GM18517 (cell line): ENCODE measurements at regions not wholly inside any gene's neighbourhood (a gene's known extent, or its start where the extent isn't known, plus 50 kb on each side); places are given as distances from the start of the nearest gene placed in this dataset.

Experiments
- ATAC-seq: cut with Tn5 transposase; IDR thresholded peaks from one replicate; pipeline ENCODE4 v1.9.1; 2021; ENCODE audit warnings: mild to moderate bottlenecking, moderate library complexity; ENCODE audit not compliant: unreplicated experiment

DNA sequence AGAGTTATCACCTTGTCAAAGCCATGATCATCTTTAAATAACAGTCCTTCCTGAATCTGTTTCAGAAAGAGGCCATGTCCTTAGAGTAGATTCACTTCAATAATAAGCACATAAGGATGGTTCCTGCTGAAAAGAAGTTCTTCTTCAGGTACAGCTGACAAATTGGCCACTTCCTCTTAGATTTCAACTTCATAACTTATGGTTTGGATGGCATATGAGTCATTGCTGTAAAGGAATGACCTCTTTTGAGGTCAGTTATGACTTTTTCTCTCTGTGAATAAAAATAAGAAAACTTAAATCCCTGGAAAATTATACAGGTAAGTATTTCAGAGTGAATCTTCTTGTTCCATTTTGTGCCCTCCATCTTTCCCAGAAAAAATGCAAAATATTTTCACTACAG lies 555.3 kb upstream of the ZNF462 start:
- ATAC-seq, result no peak

DNA sequence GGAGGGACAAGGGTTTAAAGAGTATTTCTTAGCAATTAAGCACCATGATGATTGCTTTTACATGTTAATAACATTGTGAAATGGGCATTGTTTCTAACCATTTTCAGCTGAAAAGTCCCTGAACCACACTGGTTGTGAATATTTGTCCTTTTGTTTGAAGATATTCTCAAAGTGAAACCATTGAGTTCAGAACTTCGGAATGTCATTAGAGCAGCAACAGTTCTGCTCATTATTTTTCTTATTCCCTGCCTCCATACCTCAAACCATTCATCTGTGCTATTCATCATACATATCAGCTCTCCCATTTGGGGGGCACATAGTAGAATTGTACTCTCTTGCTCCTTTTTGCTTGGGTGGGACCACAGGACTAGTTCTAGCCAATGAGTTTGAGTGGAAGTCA lies 553.0 kb upstream of the ZNF462 start:
- no peak for ATAC-seq

DNA sequence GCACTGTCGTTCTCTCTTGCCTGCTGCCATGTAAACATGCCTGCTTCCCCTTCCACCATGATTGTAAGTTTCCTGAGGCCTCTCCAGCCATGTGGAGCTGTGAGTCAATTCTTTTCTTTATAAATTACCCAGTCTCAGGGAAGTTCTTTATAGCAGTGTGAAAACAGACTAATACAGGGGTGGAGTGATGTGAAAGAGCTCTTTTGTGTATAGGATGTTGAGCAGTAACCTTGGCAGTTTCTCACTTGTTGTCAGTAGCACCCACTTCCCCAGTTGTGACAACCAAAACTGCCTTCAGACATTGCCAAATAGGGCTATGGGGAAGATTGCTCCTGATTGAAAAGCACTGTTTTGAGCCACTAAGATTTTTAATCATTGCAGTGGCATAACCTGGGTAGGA lies 552.2 kb upstream of the ZNF462 start:
- no peak for ATAC-seq

DNA sequence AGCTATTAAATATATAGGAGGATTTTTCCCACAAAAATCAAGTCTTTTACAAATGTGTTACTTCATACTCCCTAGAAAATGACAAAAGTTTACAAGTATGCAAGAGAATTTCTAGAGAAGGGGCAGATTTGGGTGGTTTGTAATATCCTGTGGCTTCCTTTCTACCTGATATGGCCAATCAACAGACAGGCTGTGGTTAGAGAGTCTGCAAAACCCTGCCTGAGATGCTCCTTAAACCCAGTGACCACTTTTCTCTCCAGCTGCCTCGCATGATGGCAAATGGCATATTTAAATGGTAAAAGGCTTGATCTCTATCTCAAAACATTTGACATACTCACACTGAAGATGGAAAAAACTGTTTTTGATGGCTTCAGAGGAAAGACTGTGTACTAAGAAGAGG lies 550.1 kb upstream of the ZNF462 start:
- ATAC-seq, result no peak

DNA sequence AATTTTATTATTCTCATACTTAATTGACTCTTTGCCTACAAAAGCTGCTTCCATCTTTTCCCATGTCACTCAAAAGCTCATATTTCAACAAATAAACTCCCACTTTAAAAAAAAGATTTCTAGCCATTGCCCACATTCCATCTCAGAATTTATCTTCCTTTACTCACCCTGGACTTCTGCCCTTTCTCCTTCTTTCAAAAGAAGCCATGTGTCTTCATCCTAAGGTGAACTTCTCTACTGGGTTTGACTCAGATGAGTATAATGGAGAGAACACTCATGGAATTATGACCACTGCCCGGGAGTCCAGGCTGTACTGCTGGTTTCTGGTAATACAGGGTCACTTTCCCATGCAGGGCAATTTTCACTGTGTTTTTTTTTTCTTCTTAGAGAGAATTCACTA lies 548.5 kb upstream of the ZNF462 start:
- no peak for ATAC-seq

DNA sequence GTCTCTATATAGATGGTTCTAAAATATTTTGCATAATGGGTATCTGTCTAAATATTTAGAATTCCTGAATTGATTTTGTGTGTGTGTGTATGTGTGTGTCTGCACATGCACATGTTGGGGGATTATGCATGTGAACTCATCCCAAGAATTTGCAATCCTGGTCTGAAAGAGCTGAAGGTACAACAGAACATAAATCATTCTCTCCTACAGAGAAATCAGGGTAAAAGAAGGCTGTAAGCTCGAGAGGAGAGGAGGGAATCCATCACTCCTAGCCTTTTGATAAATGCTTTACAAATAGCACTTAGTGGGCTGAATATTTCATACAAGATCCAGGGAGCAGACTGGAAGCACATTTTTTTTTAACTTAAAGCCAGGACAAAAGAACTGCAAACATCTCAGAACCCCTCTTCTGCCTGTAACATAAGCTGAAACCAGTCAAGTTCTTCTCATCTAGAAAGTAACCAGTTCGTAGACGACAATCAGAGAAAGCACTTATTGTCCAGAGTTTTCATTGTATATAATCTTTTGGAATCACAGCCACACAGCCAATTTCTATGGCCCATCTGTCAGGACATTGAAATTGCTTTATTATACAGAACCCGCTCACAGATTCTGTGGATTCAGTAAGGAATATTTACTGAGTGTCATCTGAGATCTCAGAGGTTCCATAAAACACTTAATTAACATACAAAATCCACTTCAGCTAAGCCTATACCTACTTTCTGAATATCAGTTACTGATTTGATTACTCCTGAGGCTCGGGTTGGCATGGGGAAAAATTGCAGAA lies 541.4 kb upstream of the ZNF462 start:
- ATAC-seq, result no peak

DNA sequence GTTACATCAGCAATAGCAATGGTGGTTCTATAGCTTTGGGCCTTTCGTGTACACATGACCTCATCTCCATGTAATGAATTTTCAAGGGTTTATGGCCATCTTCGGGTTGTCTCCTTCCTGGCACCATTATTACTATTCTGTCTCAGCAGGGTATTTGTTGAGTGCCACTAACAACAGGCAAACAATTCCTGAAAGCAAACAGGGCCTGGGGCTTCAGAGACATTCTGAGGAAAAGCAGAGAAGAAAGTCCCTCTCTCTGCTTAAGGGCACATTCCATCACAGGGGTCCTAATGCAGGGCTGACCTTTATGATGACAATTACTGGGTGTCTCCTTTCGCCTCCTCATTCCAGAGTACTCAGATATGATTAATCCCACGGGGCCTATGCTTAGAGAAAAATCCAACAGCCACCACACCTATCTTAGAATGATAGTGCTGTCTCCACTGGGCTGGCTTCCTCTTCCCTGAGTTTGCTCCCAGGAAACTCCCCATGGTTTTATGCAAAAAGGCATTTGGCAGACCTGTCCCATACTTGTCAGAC lies 540.2 kb upstream of the ZNF462 start:
- ATAC-seq, result no peak

DNA sequence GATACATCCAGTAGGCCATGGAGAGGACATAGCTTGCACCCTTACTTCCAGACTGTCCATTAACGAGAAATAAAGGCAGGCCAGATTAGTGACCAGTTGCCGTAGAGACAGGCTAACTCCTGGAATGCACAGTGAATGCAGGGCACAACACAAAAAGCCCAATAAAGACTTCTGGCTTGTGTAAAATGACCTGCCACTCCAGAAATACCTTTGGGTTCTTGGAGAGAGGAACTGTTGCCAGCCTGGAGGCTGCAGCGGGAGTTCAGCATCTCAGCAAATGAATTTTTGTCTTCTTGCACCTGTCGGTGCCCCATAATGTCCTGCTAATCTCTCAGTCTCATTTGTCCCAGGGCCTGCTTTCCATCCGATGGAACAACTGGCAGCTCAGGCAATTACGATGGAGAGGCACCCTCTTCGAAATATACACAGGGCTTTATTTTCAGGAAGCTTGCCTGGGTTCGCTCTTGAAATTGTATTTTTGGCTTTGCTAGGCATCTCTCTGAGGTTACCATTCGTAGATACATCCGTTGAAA lies 538.8 kb upstream of the ZNF462 start:
- ATAC-seq, result no peak

DNA sequence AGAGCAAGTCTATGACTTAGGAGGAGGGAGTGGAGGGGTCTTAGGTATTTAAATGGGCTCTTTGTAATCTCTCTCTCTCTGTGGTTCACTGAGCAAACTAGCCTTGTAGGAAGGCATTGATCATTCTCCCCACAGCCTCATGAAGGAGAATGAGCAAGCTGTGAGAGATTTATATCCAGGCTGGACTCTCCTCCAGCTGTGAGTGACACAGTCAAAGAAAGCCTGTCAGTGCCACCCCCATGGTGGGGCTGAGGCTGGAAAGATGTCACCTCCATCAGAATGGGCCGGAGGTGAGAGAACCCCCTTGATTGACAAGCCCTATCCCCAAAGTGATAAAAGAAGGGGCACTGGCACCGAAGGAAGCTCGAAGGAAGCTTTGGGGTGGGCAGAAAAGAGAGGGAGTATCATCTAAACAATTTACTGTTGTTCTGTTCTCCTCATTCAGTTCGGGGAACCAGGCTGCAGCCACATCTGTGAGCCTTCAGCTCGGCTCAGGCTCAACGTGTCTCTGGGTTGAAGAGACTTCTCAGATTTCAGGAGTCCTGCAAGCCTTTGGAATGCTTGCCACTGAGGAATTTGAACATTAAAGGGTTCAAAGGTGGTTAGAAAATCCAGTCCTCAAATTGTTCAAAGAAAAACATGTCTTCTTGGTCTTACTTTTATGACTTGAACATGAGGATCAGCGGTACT lies 538.2 kb upstream of the ZNF462 start:
- ATAC-seq, result no peak

DNA sequence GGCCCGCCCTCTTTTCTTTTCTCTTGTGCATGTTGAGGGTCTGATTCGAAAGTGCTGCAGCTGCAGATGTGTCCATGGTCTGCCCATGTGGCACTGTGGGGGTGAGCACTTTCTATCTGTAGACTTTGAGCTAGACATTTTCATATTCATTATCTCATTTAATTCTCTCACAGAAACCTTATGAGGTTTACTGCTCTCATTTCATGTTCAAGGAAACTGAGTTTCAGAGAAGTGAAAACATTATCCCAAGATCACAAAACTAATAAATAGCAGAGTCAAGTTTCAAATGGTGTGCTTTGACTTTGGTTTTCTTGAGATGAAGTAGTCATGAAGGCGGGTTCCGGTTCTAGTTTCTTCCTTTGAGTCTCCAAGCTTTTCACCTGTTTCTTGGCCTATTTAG lies 536.5 kb upstream of the ZNF462 start:
- ATAC-seq, result no peak

DNA sequence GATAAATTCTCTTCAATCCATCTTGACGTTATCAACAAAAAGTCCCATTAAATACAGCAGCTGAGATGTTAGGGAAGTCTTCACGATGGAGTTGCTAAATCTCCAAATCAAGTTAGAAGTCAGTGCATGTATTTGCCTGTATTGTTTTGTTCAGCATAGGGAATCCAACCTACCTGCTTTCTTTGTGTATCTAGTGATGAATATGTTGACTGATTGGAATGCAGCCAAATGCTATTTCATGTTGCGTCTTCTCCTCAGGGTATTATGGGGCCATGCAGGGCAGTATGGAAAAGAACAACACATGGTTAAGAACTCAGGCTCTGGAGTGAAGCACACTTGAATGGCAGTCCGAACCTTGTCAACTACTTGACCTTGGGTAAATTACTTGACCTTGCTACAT lies 529.5 kb upstream of the ZNF462 start:
- no peak for ATAC-seq

DNA sequence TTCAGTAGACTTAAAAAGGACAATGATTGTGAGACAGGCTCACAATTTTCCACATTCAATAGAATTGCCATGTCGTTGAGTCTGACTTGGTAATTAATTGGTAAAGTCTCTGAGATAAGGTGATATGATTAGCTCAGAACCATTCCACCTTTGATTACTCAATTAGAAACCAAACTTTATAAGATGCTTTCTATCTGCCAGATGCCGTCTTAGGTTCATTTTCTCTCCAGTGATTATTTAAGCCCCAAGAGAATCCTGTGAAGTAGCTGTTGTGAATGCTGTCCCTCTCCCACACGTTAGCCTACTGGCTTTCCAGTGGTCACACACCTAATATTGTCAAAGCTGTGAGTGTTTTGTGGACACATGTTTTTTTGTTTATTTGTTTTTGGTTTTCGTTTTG lies 528.9 kb upstream of the ZNF462 start:
- ATAC-seq, result no peak

DNA sequence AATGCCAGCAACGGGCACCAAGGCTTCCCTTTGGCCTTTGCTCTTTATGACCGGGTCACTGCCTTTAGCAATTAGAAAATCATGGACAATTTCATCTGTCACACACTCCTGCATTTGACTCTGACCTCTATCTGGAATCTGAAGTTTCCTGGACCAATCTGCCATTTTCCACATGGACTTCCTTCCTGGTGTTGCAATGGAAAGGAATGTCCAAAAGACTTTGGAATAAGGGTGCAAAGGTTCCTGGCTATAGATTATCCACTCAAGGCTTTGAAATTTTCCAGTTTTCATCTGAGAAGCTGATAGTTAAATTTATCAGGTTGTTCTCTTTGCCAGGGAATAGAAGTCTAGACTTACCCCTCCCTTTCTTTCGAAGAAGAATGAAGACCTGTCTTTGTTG lies 523.1 kb upstream of the ZNF462 start:
- ATAC-seq, result no peak

DNA sequence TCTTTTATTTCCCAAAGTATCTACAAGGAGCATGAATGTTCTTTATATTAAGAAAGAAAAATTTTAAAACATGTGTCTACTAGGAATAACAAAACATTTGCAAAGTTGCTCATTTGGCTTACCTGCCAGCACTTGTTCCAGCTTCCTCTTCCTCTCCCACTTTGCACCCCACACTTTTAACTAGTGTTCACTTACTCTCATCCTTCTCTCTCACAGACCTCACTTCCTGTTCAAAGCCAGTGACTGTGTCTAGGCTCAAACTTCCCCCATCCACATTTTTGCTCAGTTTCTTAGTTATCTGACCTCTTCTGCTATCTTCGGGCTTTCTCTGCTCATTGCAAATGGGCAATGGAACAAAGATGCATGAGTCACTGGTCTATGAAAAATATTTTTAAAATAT lies 512.2 kb upstream of the ZNF462 start:
- no peak for ATAC-seq

DNA sequence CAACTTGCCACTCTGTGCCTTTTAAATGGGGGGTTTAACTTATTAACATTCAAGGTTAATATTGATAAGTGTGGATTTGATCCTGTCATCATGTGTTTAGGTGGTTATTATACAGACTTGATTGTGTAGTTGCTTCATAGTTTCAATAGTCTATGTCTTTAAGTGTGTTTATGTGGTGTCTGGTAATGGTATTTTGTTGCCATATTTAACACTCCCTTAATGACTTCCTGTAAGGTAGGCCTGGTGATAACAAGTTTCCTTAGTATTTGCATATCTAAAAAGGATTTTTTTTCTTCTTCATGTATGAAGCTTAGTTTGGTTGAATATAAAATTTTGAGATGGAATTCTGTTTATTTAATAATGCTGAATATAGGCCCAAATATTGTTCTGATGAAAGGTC lies 506.0 kb upstream of the ZNF462 start:
- ATAC-seq, result no peak

DNA sequence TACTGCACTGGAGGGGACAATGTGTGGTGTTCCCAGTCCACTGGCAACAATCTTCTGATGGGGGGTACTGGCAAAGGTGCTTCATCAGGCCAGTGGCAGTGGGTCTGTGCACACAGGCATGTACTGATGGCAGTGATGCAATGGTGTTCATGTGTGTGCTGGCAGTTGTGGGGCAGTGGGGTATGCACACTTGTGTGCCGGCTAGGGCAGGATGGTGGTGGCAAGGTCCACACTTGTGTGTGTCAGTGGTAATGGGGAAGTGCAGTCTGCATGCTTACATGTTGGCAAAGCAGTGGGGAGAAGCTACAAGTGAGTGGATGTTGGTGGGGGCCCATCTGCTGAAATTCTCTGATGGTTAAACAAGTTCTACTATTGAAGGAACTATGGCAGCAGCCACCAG lies 504.6 kb upstream of the ZNF462 start:
- ATAC-seq, result no peak

DNA sequence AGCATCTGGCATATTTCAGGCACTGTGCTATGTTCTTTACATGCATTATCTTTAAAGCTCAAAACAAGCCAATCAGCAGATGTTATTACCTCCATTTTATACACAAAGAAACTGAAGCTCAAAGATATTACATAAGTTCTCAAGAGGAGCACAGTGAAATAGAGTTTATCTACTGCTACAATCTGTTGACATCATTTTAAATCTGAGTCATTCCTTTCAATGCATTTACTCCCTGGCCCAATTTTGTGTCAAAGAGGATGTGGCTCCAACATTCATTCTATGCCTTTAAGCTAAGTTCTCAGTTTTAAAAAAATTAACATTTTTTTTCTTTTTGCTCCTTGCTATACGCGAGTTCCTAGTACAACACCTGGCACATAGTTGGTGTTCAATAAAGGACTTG lies 486.3 kb upstream of the ZNF462 start:
- no peak for ATAC-seq

DNA sequence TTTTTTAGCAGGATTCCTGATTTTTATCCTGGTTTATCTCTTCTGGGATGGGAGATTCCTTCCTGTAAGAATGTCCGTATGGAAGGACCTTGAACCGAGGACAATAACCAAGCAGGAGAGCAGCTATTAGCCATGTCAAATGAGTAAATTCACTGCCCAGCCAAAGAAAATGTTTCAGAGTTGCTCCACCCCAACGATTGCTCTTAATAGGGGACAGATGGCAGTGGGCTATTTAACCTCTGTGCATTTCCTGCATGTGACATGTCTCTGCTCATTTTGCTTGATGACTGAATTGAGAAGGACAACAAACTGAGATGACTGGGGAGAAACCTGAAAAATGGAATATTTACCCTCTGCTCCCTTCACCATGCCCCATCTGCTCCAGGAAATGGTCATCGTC lies 479.9 kb upstream of the ZNF462 start:
- no peak for ATAC-seq

DNA sequence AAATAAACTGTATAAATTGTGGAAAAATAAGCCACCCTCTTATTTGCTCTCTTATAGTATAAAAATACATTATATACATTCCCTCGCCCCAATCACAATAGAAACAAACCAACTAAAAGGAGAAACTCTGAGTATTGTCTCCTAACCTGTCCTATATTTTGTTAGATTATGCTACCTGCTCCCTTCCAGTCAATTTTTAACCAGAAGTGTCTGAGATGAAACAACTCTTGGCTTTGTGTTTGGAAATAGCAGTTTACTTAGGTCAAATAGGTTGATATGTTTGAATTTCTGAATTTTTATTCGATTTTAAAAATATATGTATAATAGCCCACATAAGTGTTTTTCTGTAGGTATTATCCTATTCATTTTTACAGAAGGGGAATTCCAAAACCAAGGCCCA lies 475.0 kb upstream of the ZNF462 start:
- no peak for ATAC-seq

DNA sequence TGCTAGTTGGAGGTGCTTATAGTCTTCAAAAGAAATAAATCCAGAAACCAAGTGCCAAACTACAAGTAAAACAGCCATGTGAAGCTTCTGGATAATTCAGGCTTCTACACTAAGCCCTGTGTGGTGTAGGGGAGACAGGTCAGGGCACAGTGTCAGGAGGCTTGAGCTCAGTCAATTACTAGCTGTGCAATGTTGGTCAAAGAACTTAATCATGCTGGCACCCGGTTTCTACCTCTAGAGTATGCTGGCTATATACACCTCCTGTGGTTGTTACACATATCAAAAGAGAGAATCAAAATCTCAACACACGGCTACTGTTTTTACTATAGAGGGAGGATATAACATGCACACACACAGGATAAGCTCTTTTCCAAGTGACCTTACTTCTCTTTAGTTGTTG lies 469.7 kb upstream of the ZNF462 start:
- ATAC-seq, result no peak

DNA sequence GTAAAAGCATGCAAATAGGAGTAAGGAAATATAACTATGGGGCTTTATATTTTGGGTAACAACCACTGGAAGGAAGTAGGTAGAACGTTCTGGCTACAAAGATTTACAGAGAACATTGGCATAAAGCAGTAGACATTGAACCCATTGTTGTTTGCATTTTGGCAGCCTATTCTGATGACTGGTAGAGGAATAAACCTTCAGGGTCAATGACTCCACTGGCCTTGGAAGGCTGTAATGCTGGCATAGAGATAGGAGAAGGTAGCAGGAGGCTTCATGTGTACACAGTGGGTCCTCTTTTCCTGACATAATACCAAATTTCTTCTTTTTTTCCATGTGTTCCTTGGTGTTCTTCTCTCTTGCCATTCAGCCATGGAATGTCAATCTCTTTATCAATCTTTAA lies 462.8 kb upstream of the ZNF462 start:
- no peak for ATAC-seq

DNA sequence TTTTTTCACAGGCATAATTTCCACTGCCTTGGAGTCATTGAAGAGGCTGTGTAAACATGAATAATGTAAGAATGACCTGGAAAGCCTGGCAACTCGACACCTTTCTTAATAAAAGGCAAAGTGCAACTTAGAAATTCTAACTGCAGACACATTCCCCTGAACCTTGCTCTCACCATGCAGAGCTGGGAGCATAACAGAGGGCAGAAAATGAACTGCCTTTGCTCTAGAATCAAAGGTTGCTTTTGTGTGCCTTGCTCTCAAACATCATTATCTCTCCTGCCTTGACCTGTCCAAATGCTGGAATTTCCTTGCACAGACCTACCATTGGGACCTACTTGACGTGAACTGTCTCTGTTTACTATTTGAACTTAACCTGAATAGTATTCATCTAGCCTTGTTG lies 462.0 kb upstream of the ZNF462 start:
- no peak for ATAC-seq
